HG02973 (cell line): ENCODE measurements at regions not wholly inside any gene's neighbourhood (a gene's known extent, or its start where the extent isn't known, plus 50 kb on each side); places are given as distances from the start of the nearest gene placed in this dataset.
A peak's percentile ranks its signal among the peaks of the same experiment; 100 is the strongest.
"Not testable (repeated sequence)": the region's sequence is repeated elsewhere in the genome, so short reads cannot be mapped to it uniquely, and the experiment has no call there.

Experiments used
- ATAC-seq: cut with Tn5 transposase; IDR thresholded peaks from one replicate; pipeline ENCODE4 v1.9.1; 2021; ENCODE audit warnings: moderate library complexity; ENCODE audit not compliant: unreplicated experiment

DNA sequence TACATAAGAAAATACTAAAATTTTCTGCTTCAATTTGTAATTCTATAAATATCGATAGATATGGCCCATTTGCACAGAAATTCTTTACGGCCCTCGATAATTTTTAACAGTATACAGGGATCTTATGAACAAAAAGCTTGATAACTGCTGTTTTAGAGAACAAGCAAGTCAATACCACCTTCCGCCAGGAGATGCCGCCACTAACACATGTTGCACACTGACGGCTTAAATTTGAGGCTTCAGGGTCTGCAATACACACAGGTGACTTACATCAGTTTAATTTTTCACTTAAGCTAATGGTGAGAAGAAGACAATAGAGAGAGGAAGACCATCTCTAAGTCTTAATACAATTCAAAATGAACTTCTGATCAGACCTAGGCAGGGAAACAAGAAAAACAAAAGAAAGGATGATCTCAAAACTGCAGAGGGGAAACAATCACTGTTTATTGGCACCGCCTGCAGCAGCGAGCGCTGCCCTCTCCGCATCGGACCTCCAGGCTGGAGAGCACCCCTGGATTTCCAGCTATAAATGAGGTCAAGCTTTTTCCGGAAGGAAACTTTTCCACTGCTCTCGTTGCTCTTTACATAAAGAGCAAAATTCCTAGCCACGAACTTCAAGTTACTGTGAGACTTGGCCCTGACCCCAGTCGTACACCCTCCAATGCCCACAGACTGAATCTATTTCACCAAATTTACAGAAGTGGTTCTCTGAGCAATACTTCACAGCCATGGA, 53.9 kb downstream of the OTOR start:
- peak; percentile 69 for ATAC-seq

DNA sequence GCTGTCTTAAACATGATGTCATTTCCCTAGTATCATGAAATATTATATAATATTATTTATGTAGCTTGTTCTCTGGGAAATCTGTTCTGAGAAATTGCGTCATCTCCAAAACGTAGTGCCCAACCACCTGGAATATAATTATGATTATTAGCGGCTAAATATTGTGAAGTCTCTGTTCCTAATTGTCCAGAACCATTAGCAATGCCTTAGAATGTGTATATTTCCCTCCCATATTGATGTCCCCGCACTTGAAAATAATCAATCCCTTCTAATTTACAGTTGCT, 54.4 kb downstream of the OTOR start:
- no peak for ATAC-seq

DNA sequence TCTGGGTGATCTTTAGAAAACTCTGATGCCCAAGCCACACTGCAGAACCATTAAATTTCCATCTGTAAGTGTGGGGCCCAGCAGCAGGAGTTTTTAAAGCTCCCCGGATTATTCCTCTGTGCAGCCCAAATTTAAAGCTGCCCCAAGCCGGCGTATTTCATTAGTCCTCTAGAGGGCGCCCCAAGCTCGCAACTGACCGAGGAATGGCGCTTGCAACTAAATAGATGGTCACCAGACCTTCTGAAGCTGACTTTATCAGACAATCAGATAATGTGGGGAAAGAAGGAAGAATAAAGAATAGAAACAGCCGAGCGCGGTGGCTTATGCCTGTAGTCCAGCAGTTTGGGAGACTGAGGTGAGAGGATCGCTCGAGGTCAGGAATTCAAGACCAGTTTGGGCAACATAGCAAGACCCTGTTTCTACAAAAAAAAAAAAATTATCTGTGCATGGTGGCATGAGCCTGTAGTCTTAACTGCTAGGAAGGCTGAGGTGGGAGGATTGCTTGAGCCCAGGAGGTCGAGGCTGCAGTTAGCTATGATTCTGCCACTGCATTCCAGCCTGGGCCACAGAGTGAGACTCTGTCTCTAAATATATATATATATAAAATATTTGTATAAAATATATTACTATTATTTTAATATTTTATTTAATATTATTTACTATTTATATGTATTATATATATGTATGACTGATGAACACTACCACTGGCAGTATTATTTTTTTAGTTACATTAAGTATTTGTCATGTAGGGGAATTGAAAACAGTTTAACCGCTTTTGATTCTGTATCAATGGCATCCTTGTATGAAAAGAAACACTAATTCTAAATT, 56.0 kb downstream of the OTOR start:
- no peak for ATAC-seq

DNA sequence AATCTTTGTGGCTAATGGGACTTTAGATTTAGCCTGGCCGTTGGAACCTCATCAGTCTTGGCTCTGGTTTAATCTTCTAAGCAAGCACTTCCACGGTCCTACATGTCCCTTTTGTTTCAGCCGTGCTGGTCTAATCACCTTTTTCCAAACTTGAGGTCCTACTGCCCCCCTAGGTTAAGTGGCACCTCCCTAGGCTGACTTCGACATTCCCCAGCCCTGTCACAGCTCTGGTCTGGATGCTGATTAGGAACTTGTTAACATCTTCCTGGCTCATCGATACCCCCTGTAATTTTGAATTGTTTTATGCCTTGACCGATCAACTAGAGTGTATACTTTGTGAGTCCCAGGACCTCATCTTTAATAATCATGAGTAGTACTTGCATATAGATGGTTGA, 56.6 kb downstream of the OTOR start:
- ATAC-seq: no peak

DNA sequence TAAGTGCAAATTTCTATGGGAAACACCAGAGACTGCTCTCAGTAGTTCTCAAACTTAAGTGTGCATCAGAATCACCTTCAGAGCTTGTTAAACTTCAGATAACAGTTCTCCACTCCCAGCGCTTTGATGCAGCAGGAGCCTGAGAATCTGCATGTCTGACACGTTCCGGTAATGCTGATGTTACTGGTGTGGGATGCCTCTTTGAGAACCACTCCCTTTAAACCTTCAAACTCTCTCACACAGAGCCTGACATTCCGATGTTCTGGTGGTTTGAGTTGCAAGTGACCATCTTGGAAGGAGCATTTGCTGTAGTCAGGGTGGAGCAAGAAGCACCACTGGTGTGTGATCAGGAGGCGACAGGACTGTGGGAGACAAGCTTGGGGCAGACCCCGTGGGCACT, 57.9 kb downstream of the OTOR start:
- ATAC-seq: no peak

DNA sequence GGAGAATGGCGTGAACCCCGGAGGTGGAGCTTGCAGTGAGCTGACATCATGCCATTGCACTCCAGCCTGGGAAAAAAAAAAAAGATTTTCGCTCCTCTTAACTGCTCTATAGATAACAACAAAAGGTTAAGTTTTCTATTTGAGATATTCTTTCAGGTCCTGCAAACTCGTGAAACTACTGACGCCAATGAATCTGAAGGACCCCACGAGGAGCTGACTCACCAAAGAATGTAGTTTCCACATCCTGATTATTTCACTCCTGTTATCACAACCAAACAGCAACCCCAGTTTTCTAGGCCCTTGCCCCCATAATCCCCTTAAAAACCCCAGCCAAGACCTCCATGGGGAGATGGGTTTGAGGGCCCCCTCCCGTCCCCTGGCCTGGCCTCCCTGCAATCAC, 58.7 kb downstream of the OTOR start:
- no peak for ATAC-seq

DNA sequence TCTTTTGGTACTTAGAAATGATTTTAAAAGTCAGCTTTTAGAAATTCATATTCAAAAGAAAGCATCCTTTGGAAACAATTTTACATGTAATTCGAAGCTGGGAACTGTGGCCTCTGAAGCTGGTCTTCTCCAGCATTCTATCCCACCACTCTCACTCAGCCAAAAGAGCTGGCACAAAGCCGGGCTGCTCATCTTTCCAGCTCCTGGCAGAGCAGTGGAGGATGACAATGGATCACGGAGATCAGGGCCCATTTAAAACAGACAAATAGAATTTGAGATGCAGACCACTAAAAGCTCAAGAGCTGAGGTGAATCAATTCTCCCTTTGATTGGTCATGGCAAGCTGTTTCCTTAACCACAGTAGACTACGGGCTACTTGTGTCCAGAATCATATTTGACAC, 60.6 kb downstream of the OTOR start:
- no peak for ATAC-seq

DNA sequence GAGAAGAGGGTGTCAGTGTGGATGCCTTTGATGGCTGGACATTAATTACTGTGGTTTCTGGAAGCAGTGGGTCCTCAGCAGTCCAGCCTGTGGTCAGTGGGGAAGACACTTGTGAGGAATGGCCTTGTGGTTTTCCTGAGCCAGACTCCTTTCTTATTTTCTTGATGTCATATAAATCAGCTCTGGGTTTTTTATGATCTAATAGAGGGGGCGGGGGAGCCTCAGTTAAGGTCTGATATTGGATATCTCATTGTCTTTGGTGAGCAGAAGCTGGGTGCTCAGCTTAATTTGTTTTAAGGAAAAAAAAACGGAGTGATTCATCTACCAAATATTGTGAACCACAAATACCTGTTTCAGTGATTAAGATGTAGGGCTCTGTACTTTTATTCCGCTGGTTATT, 62.1 kb downstream of the OTOR start:
- no peak for ATAC-seq

DNA sequence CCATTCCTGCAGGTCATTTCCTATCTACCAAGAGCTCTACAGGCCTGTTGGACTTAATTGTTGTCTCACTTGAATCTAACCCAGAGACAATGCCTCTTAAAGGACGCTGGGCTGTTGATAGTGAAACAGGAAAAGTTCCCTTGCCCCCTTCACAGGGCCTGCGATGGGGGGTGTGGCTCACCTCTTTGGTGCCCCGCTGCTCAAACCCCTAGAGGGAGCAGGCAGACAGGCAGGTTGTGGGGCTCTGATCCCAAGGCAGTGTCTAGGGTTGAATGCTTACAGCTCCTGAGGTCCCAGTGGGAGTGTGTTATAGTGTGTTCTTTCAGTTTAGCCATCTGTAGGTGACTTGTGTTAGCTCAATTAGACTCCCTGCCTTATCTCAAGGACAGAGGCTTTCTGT, 68.0 kb downstream of the OTOR start:
- ATAC-seq: no peak

DNA sequence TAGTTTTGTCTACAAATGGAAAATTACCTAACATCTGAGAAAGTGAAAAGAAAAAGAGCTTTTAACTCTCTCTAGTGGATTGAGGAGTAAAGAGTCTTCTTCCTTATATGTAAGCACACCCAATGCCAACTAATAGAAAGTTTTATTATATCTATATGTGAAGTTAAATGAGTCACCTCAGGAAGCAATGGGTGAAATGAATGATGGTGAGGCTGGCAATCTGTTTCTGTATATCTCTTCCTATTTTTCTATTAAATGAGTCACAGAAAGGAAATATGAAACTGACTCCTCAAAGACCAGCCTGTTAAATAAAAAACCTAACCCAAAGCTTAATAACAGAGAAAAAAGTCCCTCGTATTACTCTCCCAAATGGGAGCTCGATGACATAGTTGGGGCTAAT, 71.3 kb downstream of the OTOR start:
- ATAC-seq: no peak

DNA sequence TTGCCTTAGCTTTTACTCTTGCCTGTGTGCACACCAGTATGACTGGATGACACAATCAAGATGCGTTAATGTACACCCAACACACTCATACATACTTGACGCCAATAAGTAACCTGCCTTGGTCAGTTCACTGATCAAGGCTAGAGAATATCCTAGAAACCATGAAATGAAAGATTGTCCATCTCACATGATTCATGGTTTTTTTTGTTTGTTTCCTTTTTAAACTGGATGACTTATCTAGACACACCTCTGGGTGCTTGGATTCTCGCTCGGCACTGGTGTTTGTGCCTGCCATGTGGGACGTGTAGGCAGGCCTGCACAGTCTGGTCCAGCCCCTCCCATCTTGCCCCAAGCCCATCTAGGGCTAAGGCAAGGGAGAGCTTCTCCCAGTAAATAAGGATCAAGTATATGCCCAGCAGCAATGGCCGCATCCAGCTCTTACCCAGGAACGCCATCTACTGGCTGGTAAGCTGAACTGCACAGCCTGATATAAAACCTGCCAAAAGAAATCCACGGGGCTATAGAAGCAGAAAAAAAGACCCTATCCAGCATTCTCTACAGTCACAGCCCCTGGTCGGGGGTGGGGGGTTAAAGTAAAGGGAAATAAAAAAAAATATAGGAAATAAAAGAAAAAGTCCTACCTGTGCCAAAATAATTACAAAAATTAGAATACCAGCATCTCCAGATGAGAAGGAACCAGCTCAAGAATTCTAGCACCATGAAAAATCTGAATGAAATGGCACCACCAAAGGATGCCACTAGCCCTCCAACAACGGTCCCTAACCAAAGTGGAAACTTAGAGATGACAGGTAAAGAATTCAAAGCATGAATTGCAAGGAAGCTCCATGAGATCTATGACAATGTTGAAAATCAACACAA, 73.3 kb downstream of the OTOR start:
- peak; percentile 76 for ATAC-seq

DNA sequence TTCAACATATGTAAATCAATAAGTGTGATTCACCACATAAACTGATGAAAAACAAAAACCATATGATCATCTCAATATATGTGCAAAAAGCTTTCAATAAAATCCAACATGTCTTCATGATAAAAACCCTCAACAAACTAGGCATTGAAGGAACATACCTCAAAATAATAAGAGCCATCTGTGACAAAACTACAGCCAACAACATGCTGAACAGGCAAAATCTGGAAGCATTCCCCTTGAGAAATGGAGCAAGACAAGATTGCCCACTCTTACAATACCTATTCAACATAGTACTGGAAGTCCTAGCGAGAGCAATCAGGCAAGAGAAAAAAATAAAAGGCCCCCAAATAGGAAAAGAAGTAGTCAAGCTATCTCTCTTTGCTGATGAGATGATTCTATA, 76.5 kb downstream of the OTOR start:
- no peak for ATAC-seq

DNA sequence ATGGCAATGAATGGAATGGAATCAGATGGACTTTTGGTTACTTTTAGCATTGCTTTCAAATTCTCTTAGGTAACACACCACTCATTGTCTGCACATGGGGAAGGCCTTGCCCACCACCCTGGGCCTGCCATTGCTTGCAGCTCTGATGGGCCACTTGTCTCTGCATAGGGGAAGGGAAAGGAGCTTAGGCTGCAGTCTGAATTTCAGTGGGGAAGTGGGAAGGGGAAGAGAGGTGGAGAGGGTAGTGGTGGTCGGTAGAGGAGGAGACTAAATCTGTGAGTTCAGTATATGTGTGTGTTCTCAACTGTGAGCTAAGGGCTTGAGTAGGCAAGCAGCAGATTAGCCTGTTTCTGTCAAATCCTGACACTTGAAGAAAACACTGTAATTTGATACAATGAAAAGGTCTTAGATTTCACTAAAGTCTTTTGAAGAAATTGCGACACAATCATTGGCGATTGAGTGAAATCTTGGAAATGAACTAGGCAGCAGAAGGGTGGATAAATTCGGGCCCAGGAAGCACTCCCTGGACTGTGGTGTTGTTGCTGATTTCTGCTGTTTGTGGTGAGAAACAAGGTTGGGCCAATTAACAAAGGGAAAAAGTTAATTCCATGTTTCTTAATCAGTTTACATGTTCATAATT, 80.6 kb downstream of the OTOR start:
- no peak for ATAC-seq

DNA sequence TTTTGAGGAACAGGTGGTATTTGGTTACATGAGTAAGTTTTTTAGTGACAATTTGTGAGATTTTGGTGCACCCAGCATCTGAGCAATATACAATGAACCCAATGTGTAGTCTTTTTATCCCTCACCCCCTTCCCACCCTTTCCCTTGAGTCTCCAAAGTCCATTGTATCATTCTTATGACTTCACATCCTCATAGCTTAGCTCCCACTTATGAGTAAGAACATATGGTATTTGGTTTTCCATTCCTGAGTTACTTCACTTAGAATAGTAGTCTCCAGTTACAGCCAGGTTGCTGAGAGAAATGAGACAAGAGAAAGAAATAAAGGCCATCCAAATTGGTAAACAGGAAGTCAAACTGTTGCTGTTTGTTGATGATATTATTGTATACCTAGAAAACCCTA, 87.5 kb downstream of the OTOR start:
- ATAC-seq: not testable (repeated sequence)

DNA sequence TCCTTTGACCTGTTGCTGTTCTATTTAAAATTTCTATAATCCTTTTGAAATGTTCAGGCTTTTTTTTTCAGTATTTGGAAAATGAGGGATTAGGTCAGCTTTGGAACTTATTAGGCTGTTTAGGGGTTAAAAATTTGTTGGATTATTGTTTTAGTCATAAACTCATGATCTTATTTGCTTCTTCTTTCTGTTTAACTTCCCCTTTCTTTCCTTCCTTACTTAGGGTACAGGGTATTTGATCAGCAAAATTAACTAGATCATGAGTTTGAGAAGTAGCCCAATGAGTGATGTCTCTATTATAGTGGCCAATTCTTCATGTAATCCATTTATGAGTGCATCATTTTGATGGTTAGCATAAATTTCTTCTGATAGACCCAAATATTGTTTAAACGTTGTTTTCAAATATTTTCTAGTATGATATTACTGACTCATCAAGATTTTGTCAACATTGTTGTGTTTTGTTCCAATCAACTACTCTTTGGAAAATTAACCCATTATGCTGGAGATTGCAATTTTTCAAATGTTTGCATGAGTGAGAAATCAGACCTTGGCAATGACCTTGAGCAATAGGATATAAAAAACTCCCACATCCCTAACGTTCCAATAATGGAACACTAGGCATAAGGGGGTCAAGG, 94.4 kb downstream of the OTOR start:
- ATAC-seq: no peak

DNA sequence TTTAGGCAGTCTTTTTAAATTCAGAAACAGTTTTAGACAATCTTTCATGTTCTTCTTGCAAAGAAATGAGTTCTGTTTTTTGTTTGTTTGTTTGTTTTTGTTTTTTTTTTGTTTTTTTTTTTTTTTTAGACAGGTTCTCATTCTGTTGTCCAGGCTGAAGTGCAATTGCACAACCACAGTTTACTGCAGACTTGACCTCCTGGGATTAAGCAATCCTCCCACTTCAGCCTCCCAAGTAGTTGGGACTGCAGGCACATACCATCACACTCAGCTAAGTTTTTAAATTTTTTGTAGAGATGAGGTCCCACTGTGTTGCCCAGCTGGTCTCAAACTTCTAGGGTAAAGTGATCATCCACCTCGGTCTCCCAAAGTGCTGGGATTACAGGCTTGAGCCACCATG, 96.2 kb downstream of the OTOR start:
- ATAC-seq: no peak

DNA sequence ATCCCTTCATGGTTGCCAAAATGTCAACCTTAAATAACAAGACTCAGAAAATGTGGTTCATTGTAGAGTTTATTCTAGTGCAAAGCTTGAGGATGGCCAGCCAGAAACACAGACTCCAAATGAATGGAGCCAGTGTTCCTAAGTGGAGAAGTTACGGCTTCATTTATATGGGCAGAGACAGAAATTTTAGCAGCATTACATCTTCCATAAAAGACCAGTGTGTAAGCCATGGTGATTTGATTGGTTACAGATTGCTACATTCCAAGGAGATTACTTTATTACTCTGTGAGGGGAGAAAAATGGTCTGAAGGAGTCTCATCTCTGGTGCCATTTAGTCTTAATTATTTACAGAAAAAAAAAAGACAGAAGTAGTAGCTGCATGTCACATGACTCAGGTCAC, 97.8 kb downstream of the OTOR start:
- no peak for ATAC-seq

DNA sequence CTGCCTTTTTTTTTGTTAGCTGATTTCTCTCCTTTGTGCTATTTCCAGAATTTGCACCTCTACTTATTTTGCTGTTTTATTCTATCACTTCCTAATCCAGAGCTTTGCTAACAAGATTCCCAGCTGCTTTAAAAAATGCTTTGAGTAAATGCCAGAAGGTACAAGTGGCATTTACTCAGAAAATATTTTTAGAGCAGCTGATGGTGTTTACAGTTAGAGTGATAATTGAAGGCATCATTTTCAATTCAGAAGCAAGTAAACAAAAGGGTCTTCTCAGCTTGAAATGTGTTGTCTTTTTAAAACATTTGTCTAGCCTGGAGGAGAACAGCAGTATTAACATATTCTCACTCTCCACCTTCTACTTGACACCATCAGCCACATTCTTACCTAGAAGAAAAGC, 99.9 kb downstream of the OTOR start:
- ATAC-seq: no peak

DNA sequence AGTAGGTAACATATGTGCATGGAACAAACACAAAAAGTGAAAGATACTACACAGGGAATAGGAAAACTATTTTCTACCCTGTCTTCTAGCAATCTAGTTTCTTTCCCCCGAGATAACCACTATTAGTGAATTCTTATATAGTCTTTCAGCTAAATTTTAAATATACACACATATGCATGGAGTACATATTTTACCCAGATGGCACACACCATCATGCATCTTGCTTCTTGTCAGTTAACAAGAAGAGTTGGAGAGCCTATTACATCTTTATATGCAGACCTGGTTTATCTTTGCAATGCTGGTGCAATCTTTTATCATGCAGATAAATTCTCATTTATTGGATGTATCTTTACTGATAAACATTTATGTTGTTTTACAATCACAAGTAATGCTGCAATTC, 100.4 kb downstream of the OTOR start:
- ATAC-seq: no peak

DNA sequence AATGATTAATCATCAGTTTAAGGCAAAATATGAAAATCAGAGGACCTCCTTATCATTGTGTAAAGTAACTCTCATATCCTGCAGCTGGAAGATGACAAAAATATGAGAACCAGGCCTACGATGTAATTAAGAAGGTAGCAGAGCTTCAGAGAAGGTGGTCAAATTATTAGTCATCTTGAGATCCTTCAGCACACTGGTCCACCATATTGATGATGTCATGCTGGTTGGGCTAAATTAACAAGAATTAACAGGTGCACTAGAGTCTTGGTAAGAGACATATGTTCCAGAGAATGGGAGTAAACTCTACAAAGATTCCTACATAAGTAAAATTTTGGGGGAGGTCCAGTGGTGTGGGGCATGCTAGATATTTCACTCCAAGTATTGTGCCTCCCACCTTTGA, 112.8 kb downstream of the OTOR start:
- ATAC-seq: no peak

DNA sequence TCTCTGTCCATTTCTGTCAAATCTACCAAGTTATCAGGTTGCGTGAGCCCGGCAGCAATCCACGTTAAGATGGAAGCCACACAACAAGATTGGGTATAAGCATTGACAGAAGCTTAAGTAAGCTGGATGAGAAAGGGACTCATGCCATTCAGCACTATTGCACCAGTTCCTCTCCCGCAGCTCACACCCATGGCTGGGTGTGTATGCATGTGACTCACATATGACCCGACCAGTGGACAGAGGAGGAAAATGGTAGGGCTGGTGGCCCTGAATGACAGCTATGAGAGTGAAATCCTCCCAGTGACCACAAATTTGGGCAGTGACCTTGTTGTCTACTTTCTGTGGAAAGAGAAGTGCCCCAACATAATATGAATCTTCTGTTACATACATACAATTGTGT, 113.5 kb downstream of the OTOR start:
- no peak for ATAC-seq
